NCI-H82 treated with DMSO at 0.1 percent for 48 hours (cell line): ENCODE measurements at regions not wholly inside any gene's neighbourhood (a gene's known extent, or its start where the extent isn't known, plus 50 kb on each side); places are given as distances from the start of the nearest gene placed in this dataset.
A peak's percentile ranks its signal among the peaks of the same experiment; 100 is the strongest.
"Not testable (repeated sequence)": the region's sequence is repeated elsewhere in the genome, so short reads cannot be mapped to it uniquely, and the experiment has no call there.

Experiments
- DNase-seq: peaks from one replicate; lab custom pipeline; 2025; ENCODE audit not compliant: unreplicated experiment; lab: John Stamatoyannopoulos, UW

DNA sequence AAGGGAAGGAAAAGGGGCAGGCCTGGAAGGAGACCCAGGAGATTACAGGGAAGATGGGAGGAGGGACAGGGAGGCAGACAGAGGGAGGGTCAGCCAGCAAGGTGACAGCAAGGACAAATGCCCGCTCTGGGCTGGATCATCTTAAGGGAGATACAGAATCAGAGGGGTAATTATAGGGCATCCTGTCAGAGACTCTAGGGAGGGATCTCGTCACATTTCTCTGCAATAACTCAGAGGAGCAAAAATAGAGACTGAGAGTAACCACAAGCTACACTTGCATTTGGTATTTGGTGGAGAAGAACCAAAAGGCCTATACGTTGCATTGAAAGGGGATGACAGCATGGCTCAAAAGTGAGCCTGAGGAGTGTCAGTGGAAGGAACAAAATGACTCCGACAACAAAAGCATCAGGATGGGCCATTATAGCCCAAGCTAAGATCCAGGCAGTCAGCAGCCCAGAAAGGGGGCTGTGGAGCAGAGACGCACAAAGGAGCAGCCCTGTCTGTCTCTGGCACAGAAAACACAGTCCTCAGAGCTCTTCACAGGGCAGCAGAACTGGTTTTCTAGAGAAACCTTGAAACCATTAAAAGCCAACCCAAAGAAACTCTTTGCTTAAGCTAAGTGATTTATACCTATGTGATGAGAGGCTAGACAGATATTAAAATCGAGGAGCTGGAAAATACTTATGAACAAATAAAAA, 430.2 kb upstream of the VSTM2A start:
- no peak for DNase-seq

DNA sequence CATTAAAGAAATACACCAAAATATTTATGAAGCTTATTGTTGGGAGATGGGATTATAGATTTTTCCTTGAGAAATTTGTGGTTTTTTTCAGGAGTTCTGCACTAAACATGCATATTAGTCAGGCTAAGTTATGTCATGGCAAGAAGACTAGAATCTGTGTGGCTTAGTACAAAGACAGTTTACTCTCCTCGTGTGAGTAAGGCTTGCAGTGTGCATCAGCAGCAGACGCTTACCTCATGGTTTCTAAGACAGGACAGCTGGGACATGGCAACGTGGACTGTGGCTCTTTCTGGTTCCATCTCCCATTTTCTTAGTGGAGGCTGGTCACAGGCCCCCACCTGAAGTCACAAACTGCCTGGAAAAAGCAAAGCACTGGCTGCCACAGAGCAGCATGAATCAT, 429.6 kb upstream of the VSTM2A start:
- DNase-seq = no peak

DNA sequence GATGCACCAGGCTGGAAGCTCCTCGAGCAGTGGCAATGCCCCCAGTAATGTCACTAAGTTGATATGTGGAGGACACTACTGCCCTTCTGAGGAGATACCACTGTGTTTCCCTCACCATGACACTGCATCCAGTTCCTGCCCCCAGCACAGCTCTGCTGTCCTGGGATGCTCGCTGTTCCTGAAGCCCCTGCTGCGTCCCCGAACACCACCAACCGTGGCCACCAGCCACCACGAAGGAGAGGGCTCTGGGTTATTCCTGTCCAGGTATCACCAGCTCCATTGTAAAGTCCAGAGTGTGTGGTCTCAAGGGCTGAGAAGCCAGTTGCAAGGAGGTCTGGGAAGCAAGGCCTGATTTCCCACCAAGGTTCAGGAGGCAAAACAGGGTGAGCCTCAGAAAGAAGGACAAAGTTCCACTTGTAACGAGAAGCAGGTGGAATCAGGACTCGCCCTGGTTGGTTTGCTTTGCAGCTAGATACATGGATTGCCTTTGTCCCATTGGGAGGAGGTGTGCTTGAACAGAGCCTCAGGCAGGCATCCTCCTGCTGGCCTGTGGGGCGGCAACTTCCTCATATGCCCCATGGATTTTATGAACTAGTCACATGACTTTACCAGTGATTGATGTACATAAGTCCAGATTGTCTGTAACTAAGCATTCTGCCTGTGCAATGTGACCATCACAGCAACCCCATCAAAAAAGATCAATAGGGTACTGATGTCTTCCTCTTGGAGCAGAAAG, 427.0 kb upstream of the VSTM2A start:
- DNase-seq = no peak

DNA sequence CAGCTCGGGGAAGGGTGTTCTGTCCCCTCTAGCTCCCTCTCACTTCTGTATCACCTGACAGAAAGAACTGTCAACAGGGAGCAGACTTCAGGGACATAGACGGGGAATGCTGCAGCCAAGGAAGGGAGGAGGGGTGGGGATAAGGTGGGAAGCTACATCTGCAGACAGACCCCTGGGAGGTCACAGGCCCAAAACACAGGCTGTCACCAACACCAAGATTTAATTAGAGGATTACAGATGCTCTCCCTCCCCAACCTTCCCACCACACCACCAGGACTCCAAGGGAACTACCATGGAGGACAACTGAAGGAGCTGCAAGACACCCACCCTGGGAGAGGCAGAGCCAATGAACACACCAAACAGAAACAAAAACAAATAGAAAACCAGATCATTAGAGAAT, 425.2 kb upstream of the VSTM2A start:
- DNase-seq = peak; percentile 43

DNA sequence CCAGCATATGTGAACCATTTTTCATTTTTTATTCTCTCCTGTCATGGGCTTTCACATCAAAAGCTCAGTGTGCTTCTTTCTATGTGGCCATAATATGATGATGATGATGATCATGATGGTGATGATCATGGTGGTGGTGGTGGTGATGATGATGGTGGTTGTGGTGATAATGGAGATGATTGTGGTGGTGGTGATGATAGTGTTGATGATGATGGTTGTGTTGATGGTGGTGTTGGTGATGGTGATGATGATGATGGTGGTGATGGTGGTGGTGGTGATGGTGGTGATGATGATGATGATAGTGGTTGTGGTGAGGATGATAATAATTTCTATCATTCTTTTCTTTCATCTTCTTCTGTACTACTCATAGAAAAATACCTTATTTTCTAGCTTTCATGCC, 413.1 kb upstream of the VSTM2A start:
- DNase-seq = no peak

DNA sequence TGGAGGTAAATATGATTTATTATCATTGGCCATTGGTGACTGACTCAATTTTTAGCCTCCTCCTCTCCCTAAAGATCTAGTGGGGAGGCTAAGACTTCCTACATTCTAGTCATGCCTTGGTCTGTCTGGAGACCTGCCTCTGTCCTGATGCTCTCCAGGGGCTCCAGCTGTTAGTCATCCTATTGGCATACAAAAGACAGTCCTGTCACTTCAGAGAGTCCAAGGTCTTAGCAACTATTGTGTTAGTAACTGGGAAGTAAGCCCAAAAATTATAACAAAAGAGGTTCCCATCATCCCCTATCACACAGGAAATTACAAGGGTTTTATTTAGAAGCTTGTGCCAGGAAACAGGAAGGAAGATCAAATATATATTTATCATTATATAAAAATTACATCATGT, 400.6 kb upstream of the VSTM2A start:
- no peak for DNase-seq

DNA sequence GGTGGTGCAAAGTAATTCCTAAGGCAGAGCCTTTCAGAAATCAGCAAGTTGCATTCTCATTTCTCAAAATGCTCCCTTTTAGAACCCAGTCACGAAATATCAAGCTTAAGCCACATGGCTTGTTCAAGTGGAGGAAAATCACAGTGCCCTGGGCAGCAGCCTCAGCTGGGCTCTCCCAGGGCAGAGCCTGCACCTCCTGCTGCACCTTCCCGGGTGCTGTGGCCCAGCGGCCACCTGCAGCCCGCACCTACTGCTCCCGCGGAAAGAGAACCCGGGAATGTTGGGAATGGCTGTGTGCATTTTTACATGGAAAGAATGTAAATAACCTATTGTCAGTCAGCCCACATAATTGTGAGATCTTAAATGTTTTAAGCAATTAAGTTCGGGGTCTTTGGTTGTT, 396.5 kb upstream of the VSTM2A start:
- no peak for DNase-seq

DNA sequence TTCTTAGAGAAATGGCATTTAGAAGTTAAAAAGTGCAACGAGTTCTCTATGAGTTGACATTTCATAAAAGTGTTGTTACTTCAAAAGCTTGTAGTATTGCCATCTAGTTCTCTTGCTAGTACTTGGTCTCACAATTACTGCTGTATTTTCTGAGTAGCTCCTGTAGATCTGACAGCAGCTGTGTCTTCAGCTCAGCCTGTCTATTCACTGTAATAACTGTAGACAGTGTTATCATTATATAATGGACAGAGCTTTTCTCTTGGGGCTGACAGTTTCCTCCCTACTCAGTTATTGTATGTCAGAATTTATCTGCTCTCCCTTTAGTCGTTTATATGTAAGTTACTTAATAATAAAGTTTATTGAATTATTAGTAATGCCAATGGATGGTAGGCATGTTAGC, 388.7 kb upstream of the VSTM2A start:
- DNase-seq = no peak

DNA sequence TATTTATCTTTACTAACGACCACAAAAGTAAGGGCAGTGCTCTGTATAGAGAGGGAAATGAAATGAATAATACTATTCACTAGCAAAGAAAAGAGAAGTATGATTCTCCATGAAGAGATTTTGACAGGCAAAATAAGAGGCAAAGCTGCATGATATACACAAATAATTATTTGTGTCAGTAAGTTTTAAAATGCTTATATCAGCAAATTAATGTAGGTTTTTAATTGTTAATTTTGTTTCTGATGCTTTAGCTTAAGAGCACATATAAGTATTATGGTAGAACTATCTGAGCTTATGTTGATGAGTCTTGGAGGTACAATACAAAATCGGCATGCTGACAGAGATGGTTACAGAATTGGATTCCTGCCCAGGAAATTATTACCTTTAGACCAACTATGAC, 383.1 kb upstream of the VSTM2A start:
- DNase-seq = no peak

DNA sequence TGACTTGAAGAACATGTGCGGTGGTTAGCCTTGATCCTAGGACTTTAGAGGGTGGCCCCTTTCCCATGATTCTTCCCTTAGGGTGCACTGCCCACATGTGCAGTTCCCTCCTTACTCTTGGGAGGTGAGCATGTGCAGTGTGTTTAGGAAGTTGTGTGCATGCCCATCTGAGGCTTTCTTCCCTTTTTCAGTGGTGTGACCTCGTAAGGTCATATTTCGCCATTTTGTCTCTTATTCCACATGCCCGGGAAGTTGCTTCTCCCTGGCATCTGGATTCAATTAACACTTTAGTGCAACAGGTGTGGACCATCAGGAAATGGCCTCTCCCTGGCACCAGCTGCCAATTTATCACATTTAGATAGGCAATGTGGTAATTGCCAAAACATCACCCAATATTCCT, 380.6 kb upstream of the VSTM2A start:
- DNase-seq = no peak

DNA sequence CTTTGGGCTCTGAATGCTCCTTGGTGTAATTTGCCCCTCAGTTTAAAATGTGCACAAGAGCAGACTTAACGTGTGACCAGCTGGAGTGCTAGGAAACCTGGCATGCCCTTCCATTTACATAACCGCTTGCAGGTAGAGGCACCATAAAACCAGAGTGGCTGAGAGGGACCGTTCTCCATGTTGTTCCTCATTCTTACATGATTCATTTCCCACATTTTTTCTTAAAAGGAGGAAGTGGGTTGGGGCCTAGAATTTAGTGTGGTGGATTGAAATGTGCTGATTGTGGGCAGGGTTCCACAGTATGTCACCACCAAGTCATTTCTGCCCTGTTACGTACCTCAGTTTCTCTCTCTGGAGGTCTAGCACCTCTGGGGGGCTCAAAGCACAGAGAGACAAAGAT, 375.8 kb upstream of the VSTM2A start:
- no peak for DNase-seq

DNA sequence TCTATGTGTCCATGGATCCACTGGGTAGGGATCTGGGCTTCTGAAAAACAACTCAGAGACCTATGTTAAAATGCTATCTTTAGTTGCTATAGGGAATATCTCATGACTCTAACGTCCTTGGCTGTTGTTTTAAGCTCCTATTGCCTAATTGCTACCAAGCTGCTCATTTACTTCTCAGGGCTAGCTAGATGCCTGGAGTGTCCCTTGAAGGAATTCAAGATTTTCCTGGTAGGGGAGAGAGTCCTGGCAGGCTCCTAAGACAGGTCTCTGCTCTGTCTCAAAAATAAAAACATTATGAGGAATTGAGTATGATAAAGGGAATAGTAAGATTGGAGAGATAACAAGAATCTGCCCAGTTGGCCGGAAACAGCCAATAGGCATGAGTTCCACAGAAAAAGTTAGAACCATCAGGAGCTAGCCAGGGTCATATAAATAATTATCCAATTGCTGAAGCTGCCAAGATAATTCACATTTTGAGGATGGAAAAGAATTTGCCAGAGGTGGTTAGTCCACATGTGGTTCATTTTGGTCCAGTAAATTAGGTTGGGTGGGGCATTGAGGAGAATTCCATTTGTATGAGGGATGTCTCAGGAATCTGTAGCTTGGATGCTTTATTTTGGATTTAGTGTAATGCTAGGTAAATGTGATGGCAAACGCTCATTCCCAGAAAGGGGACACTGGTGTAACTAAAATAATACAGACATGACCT, 362.7 kb upstream of the VSTM2A start:
- DNase-seq = no peak

DNA sequence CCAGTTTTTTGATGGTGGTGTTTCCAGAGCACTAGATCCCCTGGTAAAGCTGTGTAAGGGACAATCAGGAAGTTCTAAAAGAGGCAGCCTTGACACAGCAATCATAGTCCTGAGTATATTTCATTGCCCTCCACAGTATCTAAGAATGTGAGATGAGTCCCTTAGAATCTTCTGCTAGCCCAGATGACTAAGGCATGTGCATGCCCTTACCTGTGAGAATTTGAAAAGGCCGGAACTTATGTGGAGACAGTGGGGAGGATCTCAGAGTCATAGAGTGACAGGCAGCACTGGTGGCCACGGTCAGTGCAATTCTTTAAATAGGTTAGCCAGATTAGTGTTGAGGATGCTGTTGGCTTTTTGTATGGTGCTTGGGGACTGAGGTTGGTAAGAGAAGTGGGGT, 361.4 kb upstream of the VSTM2A start:
- no peak for DNase-seq

DNA sequence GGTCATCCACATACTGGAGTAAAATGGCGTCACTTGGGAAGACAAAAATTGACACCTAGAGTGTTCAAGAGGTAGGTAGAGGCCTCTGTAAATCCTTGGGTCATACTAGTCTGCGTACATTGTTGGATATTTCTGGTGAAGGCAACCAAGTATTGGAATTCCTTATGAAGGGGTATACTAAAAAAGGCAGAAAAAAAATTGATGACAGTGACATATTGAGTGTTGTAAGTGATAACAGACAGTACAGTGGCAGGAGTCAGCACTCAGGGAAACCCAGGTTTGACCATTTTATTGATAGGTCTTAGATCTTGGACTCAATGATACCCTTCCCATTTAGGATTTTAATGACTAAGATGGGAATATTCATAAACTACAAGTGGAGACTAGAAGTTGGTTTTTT, 359.1 kb upstream of the VSTM2A start:
- no peak for DNase-seq

DNA sequence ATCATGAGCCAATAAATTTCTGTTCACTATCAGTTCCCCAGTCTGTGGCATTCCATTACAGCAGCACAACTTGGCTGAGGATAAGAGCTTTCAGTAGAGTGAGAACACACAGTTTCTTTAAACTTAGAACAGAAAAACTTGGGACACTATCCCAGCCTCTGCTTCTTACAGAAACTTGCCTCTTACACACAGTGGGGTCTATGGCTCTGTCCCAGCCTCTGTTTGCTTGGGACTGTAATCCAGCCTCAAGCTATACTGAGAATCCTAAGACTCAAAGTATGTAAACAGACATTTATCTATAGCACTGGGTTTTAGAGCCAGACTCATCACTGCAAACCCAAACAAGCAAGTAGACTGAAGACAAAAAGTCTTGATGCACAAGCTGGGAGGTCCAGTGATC, 355.8 kb upstream of the VSTM2A start:
- no peak for DNase-seq

DNA sequence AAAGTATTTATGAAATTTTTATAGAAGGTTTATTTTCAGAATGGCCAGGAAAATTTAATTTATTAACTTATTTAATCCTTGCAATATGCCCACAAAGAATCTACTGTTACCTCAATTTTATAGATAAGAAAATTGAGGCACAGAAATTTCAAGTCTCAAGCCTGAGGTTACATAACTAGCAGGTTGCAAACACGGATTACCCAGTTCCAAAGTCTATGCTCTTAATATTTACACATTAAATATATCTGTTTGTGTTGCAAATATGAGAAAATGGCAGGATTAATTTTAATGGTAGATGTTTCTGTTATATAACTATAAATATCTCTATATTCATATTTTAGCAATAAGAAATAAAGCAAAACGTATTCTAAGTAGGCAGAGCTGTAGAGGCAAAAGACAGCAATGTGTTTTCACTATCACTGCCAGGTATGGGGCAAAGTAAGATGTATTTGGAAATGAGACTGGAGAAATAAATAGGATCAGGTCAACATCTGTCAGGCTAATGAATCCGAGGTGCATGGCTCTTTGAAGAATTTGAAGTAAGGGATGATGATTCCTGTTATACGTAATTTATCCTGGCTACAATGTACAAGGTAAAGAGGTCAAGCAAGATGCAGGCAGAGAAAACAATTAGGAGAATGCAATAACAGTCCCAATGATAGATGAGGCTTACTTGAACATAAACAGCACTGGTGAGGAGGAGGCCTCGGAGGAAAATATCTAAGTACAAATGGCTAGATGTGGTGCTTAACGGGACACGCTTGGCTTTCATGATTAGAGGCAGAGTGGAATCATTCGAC, 354.1 kb upstream of the VSTM2A start:
- DNase-seq = no peak

DNA sequence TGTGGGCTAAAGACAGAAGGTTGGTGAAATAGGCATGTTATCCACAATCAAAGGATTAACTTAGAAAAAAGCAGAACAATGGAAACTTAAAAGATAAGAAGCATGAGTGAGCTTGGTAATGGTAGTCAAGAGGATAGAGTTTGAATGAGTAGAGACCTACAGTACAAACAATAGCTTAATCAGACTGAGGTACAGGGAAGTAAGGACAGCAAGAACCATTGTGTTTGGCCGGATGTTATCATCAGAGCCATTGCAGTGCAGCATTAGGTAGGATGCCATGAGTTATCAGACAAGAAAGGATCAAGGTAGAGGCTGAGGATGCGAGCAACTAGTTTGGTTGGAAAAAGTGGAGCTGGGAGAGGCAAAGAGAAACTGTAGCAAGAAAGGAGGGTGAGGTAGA, 353.3 kb upstream of the VSTM2A start:
- DNase-seq = no peak

DNA sequence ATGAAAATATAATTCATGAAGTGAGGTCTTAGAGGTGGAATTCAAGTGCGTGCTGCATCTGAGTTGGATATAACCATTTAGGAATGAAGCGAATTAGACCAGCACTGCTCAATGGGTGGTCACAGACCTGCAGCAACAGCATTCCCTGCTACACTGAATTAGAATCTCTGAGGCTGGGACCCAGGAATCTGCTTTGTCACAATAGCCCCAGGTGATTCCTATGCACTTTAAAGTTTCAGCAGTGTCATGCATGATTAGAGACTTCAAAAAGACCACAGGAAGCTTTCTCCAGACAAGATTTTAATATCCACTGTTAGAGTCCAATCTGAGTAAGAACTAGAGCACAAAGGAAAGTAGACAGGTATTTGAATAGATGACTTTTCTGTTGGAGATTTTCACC, 352.8 kb upstream of the VSTM2A start:
- DNase-seq = no peak

DNA sequence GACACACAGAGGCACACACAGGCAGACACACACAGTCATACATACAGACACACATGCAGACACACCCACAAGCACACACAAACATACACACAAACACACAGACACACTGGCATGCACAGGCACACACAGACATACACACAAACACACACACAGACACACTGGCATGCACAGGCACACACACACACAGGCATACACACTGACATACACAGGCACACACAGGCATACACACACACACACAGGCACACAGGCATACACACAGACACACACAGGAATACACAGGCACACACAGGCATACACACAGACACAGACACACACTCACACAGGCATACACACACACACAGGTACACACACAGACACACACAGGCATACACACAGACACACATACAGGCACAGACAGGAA, 340.7 kb upstream of the VSTM2A start:
- no peak for DNase-seq

DNA sequence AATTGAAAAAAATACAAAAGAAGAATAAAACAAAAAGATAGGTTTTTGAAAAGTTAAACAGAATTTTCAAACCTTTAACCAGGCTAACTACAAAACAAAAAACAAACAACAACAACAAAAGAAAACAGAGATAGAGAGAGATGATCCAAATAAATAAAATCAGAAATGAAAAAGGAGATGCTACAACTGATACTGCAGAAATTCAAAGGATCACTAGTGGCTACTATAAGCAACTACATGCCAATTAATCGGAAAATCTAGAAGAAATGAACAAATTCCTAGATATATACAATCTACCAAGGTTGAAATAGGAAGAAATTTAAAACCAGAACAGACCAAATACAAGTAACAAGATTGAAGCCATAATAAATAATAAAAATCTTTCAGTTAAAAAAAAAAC, 326.8 kb upstream of the VSTM2A start:
- DNase-seq = no peak

DNA sequence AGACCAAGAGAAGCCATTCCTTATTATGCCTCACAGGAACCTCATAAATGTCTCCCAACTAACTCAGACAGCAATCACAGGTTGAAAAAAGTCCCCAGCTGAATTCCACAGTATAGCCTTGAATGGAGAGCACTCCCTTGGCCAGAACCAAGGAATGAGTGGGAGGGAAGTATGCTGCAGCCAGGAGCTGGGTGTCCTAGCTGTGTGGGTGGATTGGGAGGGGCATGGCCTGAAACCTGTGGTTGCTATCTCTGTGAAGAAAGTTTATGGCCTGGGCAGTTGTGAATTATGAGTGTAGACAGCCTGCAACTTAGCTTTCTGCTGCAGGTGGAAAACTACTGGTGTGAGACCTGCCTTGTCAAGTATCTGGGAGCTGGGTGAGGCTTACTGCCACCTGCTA, 316.1 kb upstream of the VSTM2A start:
- not testable (repeated sequence) for DNase-seq

DNA sequence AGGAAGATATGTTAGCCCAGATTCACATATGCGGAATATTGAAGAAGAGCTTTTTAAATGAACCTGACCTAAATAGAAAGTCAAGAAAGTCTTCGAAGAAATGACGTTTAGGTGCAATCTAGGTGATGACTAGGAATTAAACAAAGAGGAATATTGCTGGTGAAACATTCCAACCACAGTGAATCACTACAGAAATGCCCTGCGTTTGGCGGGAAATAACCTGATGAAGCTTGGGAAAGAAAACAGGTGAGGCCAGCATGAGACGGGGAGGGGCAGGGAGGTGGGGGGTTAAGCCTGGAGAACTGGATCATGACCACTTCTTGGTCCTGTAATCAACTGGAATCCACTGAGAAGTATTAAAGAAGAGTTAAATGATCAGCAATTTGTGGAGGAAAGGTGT, 299.4 kb upstream of the VSTM2A start:
- no peak for DNase-seq
